CD4-positive, alpha-beta T cell treated with Interleukin-21 for 1 hour (primary cell): ENCODE measurements at regions not wholly inside any gene's neighbourhood (a gene's known extent, or its start where the extent isn't known, plus 50 kb on each side); places are given as distances from the start of the nearest gene placed in this dataset.
"Not testable (repeated sequence)": the region's sequence is repeated elsewhere in the genome, so short reads cannot be mapped to it uniquely, and the experiment has no call there.

Experiments used
- DNase-seq: peaks from one replicate; pipeline ENCODE4 v3.0.0-alpha.2; 2020

DNA sequence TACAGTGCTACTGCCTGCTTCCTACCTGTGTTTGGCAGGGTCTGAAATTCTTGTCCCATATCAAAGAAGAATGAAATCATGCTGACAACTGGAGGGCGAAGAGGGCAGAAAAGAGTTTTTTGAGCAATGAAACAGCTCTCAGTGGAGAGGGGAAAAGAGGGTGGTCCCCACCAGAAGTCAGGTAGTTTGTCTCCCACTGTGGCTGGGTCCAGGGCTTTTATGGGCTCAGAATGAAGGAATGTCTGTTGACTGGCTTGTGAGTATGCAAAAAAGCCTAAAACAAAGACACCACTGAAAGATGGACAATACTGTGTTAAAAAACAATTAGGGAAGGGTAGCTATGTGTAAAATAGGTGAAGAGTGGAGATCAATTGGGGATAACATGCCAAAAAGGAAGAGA, 115.0 kb downstream of the ADAM29 start:
- DNase-seq, result no peak

DNA sequence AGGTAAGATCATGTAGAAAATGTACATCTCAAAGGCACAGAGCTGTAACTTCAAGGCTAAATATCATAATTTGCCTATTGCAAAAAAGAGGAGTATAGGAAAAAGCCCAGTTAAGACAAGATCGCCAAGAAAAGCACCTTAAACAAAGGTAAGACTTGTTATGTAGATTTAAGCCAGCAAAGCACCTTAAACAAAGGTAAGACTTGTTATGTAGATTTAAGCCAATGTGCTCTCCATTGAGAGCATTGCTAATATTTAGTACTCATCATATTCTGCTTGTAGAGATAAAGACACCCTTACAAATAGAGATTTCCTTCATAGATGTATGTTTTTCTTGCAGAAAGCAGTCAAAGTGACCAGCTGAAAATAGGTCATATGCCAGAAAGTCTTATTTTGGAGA, 115.8 kb downstream of the ADAM29 start:
- no peak for DNase-seq

DNA sequence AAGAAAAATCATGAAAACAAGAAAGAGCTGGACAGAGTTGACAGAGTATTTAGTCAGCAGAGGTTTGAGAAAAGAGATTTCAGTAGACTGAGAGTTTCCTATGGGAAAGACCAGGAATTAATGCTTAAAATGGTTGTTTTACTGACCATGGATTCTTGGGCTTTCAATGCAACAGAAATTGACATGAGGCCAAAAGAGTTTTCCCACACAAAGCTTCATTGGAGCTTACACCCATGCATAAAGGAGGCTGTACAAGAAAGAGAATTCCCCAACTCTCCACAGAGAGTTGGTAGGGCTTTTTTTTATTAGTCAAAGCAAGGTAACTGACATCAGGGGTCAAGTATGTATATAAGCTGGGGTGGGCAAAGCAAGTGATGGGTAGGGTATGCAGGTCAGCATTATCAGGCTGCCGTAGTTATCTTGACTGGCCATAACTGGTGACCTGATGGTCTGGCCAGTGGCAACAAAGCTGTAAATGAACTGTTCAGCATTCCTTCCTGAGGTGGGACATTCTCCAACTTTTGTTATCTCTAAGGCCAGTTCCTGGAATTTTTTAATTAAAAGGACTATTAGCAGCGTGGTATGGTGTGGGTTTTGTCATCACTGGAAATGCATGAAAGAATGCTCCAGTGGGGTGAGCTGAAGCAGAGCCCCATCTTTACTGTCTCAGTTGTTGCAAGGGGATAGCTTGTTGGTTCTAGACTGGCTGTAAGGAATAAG, 117.0 kb downstream of the ADAM29 start:
- no peak for DNase-seq

DNA sequence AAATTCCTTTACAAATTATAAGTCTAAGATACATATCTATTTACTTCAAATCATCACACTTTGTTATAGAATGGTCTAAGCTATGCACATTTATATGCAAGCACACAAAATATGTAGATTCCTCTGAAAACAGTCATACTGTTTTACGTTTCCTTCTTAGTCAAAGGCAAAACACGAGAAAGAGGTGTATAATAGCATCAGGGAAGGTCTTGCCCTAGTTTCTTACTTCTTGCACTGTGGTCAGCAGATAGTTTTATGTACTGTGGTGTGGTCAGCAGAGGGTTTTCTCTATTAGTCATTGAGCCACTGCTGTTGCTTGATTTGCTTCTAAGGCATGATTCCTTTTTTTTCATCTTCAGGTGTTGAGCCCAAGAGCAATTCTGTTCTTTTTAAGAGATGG, 117.7 kb downstream of the ADAM29 start:
- DNase-seq, result no peak

DNA sequence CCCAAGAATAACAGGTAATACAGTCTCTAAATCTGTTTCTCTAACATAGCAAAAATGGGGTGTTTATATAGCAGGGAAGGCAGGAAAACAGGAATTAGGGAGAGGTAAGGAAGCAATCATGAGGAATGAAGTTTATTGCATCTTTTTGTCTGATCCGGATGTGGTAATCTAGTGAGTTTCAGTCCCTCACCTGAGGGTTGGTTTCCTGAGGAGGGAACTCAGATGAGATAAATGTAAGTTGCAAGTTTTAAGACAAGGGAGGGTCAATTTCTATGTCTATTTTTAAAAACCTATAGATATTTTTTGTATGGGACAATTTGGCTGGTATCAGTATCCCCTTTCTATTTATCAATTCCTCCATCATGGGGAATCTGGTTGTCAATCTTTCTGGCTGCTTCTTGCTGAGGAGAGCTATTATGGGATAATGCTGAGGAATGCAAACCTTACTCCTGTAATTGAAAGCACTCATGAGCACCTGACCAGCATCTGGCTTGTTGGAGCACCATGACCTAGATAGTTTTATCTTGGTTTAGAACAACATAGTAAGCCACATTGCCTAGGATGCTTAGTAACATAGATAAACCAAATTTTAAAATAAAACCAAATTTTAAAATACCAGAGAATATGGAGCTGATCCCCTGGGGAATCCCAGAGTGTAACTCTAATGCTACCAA, 130.1 kb downstream of the ADAM29 start:
- DNase-seq, result no peak

DNA sequence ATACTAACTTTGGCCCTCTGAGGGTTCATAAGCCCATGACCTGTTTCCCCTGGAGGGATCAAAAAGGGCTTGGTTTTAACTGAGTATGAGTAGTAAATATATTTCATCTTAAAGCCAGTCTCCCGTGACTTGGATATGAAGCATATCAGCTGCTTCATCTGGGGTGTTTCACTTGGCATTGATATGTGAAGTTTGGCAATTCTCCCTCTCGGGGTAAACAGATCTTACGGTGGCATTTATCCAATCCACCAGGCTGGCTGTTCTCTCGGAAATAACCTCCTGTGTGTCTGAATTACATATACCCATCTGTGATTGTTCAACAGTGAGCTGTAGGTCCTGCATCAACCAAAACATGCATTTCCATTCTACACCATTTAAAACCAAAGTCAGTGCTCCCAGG, 130.7 kb downstream of the ADAM29 start:
- DNase-seq, result no peak

DNA sequence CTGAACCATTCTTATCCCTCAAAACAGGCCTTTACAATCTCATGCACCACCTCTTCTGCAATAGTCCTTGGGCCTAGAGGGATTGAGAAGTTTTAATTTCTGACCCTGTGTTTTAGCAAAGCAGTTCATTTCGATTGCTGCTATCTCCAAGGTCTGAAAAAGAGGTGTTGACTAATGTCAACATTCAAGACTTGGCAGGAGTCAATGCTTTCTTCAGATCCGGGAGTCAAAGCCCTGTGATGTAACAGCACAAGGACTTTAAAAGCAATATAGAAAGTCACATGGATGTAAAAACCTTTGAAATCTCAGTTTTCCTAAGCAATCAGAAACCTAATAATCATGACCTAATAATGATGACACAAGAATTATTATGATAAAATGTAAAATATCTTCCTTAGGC, 133.8 kb downstream of the ADAM29 start:
- no peak for DNase-seq

DNA sequence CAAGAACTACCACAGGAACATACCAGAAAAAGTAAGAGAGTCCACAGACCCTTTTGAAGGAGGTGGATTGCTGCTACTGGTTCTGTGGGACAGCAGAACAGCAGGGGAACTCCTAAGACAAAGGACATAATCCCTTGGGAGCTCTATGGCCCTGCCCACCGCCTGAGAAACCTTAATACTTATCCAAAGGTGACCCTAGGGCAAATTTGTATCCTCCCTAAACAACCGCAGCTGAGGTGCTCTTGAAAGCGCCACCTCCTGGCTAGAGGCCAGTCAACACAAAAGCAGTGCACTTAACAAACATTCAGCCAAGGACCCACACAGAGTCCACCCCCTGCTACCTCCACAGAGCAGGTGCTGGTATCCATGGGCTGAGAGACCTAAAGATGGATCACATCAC, 136.8 kb downstream of the ADAM29 start:
- DNase-seq, result no peak

DNA sequence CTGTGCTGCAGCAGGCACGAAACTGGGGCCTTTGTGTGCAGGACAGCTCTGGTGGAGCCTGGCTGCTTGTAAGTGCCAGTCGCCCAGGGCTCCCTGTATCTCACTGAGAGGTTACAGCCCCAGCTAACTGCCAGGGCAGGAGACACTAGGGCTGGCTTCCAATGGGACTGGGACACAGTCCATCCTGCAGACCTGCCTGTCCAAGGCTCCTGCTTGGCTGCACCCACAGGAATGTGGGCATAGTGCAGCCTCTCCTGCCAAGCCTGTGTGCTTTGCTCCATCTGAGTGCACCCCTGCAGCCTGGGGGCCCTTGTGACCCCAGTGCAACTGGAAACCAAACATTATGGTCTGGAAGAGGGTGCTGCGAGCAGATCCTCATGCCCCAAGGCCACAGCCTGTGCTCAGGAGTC, 144.0 kb downstream of the ADAM29 start:
- no peak for DNase-seq

DNA sequence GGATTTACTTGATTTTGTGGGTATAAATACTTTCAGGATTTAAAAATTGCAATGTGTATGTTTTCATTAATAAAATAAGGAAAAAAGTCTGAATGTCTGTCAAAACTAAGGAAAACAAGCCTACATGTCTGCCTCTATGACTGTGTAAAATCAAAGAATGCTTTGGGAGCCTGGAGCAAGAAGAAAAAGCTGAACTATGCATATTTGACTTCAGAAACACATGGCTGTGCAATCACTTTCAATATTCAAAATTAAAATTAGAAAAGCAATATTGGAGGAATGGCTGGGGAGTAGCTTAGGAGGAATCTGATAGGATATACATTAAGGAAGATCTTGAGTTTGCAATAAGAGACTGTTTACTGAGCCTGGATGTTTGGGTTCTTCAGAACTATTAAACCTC, 147.1 kb downstream of the ADAM29 start:
- no peak for DNase-seq

DNA sequence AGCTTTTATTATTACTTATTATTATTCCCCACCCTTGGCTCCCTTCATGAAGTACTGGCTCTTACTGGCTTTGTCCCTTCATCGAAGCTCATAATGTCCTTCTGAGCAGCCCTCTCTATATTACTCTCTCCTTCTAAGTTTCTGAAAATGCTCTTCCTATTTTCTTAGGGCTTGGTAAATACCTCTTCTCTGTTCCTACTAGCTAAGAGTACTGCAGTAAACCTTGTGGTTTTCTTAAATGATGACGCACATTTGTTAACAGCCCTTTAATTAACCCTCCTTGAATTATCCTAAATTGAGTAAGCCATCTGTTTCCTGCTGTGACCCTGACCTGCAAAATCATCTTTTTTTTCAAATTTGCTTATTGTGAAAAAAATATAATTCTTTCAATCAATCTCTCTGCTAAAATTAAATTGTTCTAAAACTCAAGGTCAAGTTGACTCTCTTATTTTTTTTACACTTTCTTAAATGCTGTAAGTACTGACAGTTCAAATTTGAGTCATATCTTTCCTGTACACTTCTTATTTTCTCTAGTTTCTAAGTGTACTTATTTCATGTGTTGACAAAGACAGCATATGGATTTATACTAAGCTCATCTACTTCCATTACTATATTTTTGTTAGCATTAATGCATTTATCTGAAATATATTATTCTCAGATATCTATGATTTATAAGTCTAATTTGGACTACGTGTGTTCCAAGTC, 148.9 kb downstream of the ADAM29 start:
- DNase-seq, result no peak

DNA sequence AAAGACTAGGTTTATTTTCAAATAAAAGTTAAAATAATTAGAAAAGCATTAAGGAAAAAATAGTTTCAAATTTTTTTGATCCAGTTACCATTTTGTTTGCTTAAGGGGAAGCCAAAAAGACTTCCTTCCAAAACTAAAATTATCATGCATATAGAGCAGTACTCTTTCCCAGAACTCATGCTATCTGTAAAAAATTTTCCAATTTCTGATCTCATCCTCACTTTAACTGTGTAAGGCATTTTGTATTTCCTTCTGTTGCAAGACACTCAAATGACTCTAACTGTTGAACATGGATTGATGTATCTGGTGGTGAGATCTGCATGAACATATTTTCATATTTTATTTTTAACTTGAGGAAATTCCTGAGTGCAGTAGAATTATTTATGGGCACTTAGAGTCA, 150.1 kb downstream of the ADAM29 start:
- DNase-seq, result no peak

DNA sequence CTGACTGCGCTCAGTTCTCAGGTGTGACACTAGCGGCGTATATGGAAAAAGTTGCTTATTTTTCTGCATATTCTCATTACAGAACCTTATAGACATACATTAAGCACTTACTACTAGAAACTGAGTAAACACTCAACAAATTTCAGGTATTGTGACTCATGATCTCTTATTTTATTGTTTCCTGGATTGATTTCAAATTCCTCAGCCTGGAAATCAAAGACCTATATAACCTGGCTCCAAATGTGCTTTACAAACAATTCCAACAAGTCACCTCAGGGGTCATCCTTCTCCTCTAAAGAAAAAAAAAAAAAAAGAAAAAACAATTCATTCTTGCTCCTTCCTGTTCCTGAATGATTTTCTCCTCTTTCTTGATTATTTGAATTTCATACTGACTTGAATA, 152.3 kb downstream of the ADAM29 start:
- no peak for DNase-seq

DNA sequence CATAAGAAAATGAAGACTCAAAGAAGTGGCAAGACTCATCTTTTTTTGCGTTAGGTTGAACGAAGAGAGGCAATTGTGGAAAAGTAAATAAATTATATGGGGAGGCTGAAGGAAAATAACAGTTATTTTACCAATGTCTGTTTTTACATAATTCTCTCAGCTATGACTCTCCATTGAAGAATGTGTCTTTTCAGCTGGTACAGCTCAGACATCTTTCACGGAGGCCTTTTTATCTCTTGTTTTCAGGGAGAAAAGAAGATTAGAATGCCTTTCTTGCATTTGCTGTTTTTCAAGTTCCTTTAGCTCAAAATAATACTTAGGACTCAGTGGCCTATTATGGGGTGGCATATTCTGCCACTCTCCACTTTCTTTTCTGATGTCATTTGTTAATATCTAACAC, 153.0 kb downstream of the ADAM29 start:
- DNase-seq, result no peak

DNA sequence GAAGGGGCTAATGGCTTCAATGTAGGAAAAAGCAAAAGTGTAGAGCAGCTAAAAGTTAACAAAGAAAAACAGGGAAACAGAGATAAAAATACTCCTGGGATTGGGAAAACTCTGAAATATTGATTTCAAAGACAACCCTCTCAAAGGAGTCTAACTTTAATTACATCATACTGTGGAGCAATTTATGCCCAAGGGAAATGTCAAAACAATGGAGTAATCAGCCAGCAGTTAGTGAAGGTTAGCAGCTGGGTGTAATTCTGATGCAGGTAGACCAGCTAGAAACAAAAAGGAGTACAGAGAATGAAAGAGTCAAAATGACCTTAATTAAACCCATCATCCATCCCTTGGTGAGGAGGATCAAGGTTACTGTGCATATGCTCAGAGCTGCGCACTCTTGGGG, 169.0 kb downstream of the ADAM29 start:
- DNase-seq, result no peak

DNA sequence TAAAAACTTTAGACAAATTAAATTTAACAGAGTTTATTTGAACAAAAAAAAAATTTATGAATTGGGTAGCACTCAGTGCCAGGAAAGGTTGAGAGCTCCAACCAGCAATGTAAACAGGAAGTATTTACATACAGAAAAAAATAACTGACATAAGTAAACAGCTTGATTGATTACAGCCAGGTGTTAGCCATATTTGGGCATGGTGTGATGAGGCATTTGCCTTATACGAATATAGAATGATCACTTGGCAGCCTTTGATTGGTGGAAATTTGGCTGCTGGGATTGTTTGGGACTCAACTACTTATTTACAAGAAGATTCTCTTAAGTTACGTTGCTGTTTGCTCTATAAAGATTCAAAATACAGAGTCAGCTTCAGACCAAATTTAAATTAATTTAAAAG, 172.0 kb downstream of the ADAM29 start:
- DNase-seq, result no peak

DNA sequence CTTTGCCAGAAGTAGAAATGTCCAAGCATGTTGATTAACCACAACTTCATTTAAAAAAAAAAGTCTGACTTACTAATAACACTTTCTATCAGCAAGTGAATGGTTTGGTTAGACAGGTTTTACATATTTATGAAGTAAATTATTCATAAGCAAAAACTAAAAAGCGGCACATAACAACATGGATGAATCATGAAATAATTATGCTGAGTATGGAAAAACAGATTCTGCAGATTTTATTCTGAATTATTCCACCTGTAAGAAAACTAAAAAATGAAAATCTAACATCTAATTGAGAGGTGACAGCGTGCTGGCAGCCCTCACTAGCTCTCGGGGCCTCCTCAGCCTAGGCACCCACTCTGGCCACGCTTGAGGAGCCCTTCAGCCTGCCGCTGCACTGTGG, 173.5 kb downstream of the ADAM29 start:
- DNase-seq, result no peak

DNA sequence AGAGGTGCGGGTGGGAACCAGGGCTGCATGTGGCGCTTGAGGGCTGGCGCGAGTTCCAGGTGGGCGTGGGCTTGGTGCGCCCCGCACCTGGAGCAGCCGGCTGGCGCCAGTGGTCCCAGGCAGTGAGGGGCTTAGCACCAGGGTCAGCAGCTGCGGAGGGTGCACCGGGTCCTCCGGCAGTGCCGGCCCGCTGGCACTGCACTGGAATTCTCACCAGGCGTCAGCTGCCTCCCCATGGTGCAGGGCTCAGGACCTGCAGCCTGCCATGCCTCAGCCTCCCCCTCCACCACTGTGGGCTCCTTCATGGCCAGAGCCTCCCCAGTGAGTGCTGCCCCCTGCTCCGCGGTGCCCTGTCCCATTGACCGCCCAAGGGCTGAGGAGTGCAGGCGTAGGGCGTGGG, 174.0 kb downstream of the ADAM29 start:
- no peak for DNase-seq

DNA sequence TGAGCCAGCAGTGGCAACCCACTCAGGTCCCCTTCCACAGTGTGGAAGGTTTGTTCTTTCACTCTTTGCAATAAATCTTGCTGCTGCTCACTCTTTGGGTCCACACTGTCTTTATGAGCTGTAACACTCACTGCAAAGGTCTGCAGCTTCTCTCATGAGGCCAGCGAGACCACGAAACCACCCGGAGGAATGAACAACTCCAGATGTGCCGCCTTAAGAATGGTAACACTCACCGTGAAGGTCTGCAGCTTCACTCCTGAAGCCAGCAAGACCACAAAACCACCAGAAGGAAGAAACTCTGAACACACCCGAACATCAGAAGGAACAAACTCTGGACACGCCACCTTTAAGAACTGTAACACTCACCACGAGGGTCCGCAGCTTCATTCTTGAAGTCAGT, 174.9 kb downstream of the ADAM29 start:
- not testable (repeated sequence) for DNase-seq

DNA sequence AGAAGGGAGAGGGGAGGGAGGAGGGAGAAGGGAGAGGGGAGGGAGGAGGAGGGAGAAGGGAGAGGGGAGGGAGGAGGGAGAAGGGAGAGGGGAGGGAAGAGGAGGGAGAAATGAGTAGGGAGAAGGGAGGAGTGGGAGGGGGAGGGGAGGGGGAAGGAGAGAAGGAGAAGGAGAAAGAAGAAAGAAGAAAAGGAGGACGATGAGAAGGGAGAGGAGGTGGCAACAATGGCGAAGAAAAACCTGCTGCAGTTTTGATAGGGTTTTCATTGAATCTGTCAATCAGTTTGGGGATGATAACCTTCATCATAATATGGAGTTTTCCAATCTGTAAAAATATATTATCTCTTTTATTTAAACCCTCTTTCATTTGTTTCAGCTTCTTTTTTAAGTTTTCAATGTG, 185.2 kb downstream of the ADAM29 start:
- no peak for DNase-seq

DNA sequence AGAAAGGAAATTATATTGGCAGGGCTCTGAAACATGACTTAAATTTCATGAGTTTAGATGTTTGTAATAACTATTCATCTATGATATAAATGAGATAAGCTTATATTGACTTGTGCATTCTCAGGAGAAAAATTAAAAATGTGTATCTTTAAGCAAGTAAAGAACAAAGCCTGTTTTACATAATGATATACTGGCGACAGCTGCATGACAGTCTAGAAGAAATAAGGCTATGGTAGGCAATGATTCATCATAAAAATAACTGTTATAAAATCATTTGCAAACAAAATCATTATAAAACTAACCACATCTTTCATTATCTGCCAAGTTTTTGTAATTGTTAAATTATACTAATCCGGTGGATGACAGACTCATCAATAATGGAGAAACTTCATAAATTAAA, 188.1 kb downstream of the ADAM29 start:
- no peak for DNase-seq

DNA sequence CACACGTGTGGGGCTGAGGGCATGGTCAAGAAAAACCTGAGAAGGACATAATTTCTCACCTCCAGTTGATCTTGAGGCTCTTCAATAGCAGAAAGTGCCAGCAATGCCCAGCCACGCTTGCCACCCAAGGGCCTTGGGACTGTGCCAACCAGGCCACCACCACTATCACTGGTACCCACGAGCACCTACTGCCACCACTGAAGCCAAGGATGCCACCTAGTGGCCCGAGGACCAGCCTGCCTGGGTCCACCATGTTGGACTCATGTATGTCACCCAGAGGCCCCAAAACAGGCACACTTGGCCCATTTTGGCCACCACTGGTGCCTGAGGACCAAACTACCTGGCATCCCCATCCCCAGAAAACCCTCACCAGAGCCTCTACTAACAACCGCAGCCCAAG, 191.8 kb downstream of the ADAM29 start:
- DNase-seq, result no peak

DNA sequence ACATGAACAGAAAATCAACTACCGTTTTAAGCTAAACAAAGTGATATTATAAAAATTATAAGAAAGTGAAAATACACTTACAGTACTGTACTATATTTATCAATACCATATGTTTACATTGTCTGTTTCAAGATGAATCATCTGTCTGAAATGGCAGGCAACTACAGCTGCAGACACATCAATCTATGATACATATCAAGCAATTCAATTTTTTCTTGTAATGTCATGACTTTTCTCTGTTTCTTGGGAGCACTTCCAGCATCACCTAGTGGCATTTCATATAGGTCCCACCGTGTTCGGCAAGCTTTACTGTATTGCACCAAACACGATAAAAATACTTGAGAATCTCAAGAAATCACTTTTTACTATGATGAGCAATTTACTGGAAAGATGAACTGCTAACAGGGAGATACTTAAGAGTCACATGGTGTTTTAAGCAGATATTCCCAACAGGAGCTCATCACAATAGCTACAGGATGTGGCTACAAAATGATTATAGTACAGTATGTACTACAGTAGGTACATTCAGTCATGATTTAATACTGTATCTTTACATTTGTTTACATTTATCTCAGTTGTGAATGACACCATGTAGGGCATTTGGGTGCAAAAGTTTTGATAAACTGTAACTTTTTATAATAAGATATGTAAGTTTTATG, 207.4 kb downstream of the ADAM29 start:
- DNase-seq, result no peak

DNA sequence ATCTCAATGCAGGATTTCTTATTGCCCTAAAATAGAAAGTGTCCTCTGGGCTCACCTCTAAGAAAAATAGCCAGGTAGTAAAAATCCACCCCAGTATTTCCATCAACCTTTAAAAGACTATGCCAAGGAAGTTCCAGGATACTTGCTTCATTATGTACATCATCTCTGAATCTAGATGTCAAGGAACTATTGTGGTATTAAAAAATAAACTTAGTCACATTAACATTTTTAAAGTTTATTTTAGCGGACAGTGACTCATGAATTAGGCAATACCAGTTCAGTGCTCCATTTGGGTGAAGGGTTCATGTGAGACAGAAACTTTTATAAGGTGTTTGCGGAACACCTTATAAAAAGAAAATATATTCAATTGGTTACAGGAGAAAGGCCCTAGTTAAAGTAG, 209.2 kb downstream of the ADAM29 start:
- no peak for DNase-seq
